Activated CD8-positive, alpha-beta T cell treated with anti-CD3 and anti-CD28 coated beads, Interleukin-2, amount 10 ng/mL, durations not matched to agents 7 days and 5 days (primary cell): ENCODE measurements at regions not wholly inside any gene's neighbourhood (a gene's known extent, or its start where the extent isn't known, plus 50 kb on each side); places are given as distances from the start of the nearest gene placed in this dataset.

ENCODE experiments used
- ATAC-seq: fragments of 150-1000 bp; cut with Tn5 transposase; one replicate; pipeline ENCODE4 v1.10.0; 2021; ENCODE audit warnings: moderate library complexity
- CTCF ChIA-PET: fragments of 350-600 bp; sonication (Branson Sonifier 250); formaldehyde crosslinking; loops from one replicate; lab custom pipeline; 2021; ENCODE audit warnings: antibody characterized with exemption; lab: Charles Lee
- POLR2A ChIA-PET: fragments of 350-600 bp; sonication (Branson Sonifier 250); formaldehyde crosslinking; loops from one replicate; lab custom pipeline; 2021; ENCODE audit warnings: antibody characterized with exemption; lab: Charles Lee
- DNase-seq: peaks from one replicate; pipeline ENCODE4 v3.0.0-alpha.2; 2020
- H3K27ac Mint-ChIP-seq: one replicate; pipeline ENCODE4 v1.8.0; 2021; ENCODE audit warnings: mild to moderate bottlenecking, mixed read lengths
- H3K27me3 Mint-ChIP-seq: one replicate; pipeline ENCODE4 v1.8.0; 2021; ENCODE audit warnings: low read depth, mixed read lengths
- H3K36me3 Mint-ChIP-seq: one replicate; pipeline ENCODE4 v1.8.0; 2021; ENCODE audit warnings: low read depth, mixed read lengths
- H3K4me1 Mint-ChIP-seq: one replicate; pipeline ENCODE4 v1.8.0; 2021; ENCODE audit warnings: low read depth, mixed read lengths
- H3K4me3 Mint-ChIP-seq: one replicate; pipeline ENCODE4 v1.8.0; 2021; ENCODE audit warnings: mild to moderate bottlenecking, mixed read lengths
- H3K9me3 Mint-ChIP-seq: one replicate; pipeline ENCODE4 v1.8.0; 2022; ENCODE audit warnings: mixed read lengths; ENCODE audit not compliant: insufficient read depth

- Mint-ChIP-seq H3K36me3 (peaks cover 3% of the 10 kb centered on the region), H3K27ac (no peak overlapping the region), H3K27me3 (no peaks in the 10 kb centered on the region), H3K4me3 (no peak overlapping the region), H3K9me3 (peaks cover 13% of the 10 kb centered on the region), H3K4me1 (peaks cover 8% of the 10 kb centered on the region)
- CTCF ChIA-PET = no interaction called here
- ATAC-seq = no peak
- no peak for DNase-seq
- POLR2A ChIA-PET = no interaction called here
Measured at GRCh38 chr6:14258117-14258516, 140.5 kb downstream of the CD83 start.

GRCh38 chr6:14258695-14259593, 141.4 kb downstream of the CD83 start:
- H3K4me1 Mint-ChIP-seq = peaks cover 8% of the 10 kb centered on the region
- POLR2A ChIA-PET = interaction anchor here (0.6 to 1.0 kb wide), 2 partner anchors 18 to 398 kb away, joined by 3 to 4 read pairs; no protein-coding TSS in a partner anchor
- CTCF ChIA-PET = interaction anchor here (1.5 kb wide), 1 partner anchor 58 kb away, joined by 4 read pairs; no protein-coding TSS in a partner anchor
- H3K36me3 Mint-ChIP-seq = peaks cover 3% of the 10 kb centered on the region
- no peak overlapping the region for H3K4me3 Mint-ChIP-seq
- ATAC-seq = no peak
- H3K9me3 Mint-ChIP-seq = peaks cover 21% of the 10 kb centered on the region
- no peak for DNase-seq
- H3K27ac Mint-ChIP-seq = no peak overlapping the region
- no peaks in the 10 kb centered on the region for H3K27me3 Mint-ChIP-seq

- ChIA-PET POLR2A (interaction anchor here (0.6 to 1.0 kb wide), 2 partner anchors 18 to 397 kb away, joined by 3 to 4 read pairs; no protein-coding TSS in a partner anchor), CTCF (interaction anchor here (1.5 kb wide), 1 partner anchor 57 kb away, joined by 4 read pairs; no protein-coding TSS in a partner anchor)
- Mint-ChIP-seq H3K27me3 (no peaks in the 10 kb centered on the region), H3K36me3 (peaks cover 6% of the 10 kb centered on the region), H3K4me3 (no peak overlapping the region), H3K4me1 (peaks cover 2% of the 10 kb centered on the region), H3K9me3 (peaks cover 21% of the 10 kb centered on the region), H3K27ac (no peak overlapping the region)
- DNase-seq = no peak
- no peak for ATAC-seq
Measured at GRCh38 chr6:14259594-14260152, 142.1 kb downstream of the CD83 start.

- Mint-ChIP-seq H3K4me3 (no peak overlapping the region), H3K36me3 (peaks cover 4% of the 10 kb centered on the region), H3K9me3 (peaks cover 21% of the 10 kb centered on the region), H3K27me3 (no peaks in the 10 kb centered on the region), H3K27ac (no peak overlapping the region), H3K4me1 (no peaks in the 10 kb centered on the region)
- ChIA-PET CTCF (interaction anchor here (0.9 to 1.5 kb wide), 2 partner anchors 11 to 56 kb away, joined by 3 to 4 read pairs; no protein-coding TSS in a partner anchor), POLR2A (no interaction called here)
- ATAC-seq (no peak), DNase-seq (no peak)
Measured at GRCh38 chr6:14260839-14261238, 143.3 kb downstream of the CD83 start.

DNA sequence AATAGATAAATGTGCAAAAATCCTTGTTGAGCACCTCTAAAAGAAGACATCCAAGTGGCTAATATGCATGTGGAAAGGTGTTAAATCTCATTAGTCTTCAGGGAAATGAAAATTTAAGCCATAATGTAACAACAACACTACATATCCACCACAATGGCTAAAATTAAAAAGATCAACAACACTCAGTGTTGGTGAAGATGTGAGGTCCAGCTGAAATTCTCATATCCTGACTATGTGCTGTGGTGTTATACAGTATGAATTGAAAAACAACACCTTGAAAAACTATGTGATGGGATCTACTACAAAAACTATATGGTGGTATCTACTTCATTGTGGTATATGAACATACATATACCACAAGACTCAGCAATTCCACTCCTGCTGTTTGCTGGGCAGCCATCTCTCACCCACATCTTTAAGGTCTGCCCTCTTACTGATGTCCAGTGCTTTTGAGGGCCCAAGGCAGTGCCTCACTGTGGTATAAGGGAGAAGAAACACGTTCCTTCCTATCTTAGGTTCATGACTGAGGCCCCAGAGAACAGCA, 146.4 kb downstream of the CD83 start:
- H3K27me3 Mint-ChIP-seq = no peaks in the 10 kb centered on the region
- H3K4me1 Mint-ChIP-seq = no peaks in the 10 kb centered on the region
- H3K27ac Mint-ChIP-seq = no peak overlapping the region
- peaks cover 4% of the 10 kb centered on the region for H3K36me3 Mint-ChIP-seq
- ChIA-PET CTCF (interaction anchor here (1.8 kb wide), 1 partner anchor 75 kb away, joined by 4 read pairs; no protein-coding TSS in a partner anchor), POLR2A (no interaction called here)
- ATAC-seq (no peak), DNase-seq (no peak)
- H3K9me3 Mint-ChIP-seq = peaks cover 21% of the 10 kb centered on the region
- no peak overlapping the region for H3K4me3 Mint-ChIP-seq

- H3K4me3 Mint-ChIP-seq = no peak overlapping the region
- H3K27ac Mint-ChIP-seq = no peak overlapping the region
- no peak for DNase-seq
- ATAC-seq = no peak
- H3K9me3 Mint-ChIP-seq = peaks cover 21% of the 10 kb centered on the region
- H3K27me3 Mint-ChIP-seq = no peaks in the 10 kb centered on the region
- H3K36me3 Mint-ChIP-seq = peaks cover 4% of the 10 kb centered on the region
- ChIA-PET CTCF (interaction anchor here (0.9 to 2.1 kb wide), 3 partner anchors 11 to 73 kb away, joined by 4 to 6 read pairs (median 4); no protein-coding TSS in a partner anchor), POLR2A (no interaction called here)
- peaks cover 11% of the 10 kb centered on the region for H3K4me1 Mint-ChIP-seq
Measured at GRCh38 chr6:14265049-14266021, 147.8 kb downstream of the CD83 start.

DNA sequence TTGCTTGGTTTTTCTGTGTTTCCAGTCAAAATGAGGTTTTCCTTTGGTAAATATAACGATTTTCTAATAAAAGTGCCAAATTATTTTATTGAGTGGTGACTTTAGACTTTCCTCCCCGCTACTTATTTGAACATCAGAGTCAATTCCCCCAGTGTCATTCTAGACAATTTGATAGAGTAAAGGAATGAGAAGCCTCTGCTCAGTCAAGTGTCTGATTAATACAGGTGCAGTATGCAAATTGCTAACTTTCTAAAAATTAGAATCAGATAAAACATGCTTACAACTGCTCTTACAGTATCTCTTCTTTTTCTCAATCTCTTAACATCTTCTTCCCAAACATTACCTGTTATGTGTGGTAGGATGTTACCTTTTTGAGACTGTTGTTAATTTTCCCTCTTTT, 148.7 kb downstream of the CD83 start:
- Mint-ChIP-seq H3K4me1 (peaks cover 20% of the 10 kb centered on the region), H3K27me3 (no peaks in the 10 kb centered on the region), H3K4me3 (no peak overlapping the region), H3K27ac (no peak overlapping the region), H3K9me3 (peaks cover 13% of the 10 kb centered on the region), H3K36me3 (peaks cover 4% of the 10 kb centered on the region)
- ChIA-PET POLR2A (no interaction called here), CTCF (interaction anchor here (0.9 to 2.1 kb wide), 2 partner anchors 11 to 12 kb away, joined by 4 to 6 read pairs; no protein-coding TSS in a partner anchor)
- no peak for ATAC-seq
- no peak for DNase-seq

- ChIA-PET POLR2A (interaction anchor here (0.5 to 0.8 kb wide), 2 partner anchors 22 to 300 kb away, joined by 3 to 4 read pairs; no protein-coding TSS in a partner anchor), CTCF (no interaction called here)
- no peak overlapping the region for H3K4me3 Mint-ChIP-seq
- ATAC-seq (no peak), DNase-seq (no peak)
- H3K36me3 Mint-ChIP-seq = peaks cover 11% of the 10 kb centered on the region
- H3K27ac Mint-ChIP-seq = no peak overlapping the region
- peaks cover 18% of the 10 kb centered on the region for H3K9me3 Mint-ChIP-seq
- peaks cover 31% of the 10 kb centered on the region for H3K4me1 Mint-ChIP-seq
- H3K27me3 Mint-ChIP-seq = no peaks in the 10 kb centered on the region
Measured at GRCh38 chr6:14267885-14268660, 150.5 kb downstream of the CD83 start.

GRCh38 chr6:14269436-14269835, 151.9 kb downstream of the CD83 start:
- CTCF ChIA-PET = interaction anchor here (1.9 kb wide), 1 partner anchor 58 kb away, joined by 10 read pairs; no protein-coding TSS in a partner anchor
- no peak overlapping the region for H3K4me3 Mint-ChIP-seq
- H3K4me1 Mint-ChIP-seq = peaks cover 36% of the 10 kb centered on the region
- POLR2A ChIA-PET = no interaction called here
- ATAC-seq (no peak), DNase-seq (peak; percentile 21)
- H3K9me3 Mint-ChIP-seq = peaks cover 10% of the 10 kb centered on the region
- H3K27me3 Mint-ChIP-seq = no peaks in the 10 kb centered on the region
- H3K27ac Mint-ChIP-seq = peak overlapping the region; percentile 39
- peaks cover 9% of the 10 kb centered on the region for H3K36me3 Mint-ChIP-seq

GRCh38 chr6:14270142-14270893, 152.7 kb downstream of the CD83 start:
- Mint-ChIP-seq H3K4me3 (no peak overlapping the region), H3K9me3 (peaks cover 10% of the 10 kb centered on the region), H3K27me3 (no peaks in the 10 kb centered on the region), H3K36me3 (peaks cover 9% of the 10 kb centered on the region), H3K27ac (peak overlapping the region; percentile 90), H3K4me1 (peaks cover 42% of the 10 kb centered on the region)
- ChIA-PET POLR2A (no interaction called here), CTCF (interaction anchor here (1.3 to 1.9 kb wide), 2 partner anchors 18 to 59 kb away, joined by 4 to 10 read pairs; no protein-coding TSS in a partner anchor)
- no peak for ATAC-seq
- peak; percentile 13 for DNase-seq
